HG03060 (cell line): ENCODE measurements at regions not wholly inside any gene's neighbourhood (a gene's known extent, or its start where the extent isn't known, plus 50 kb on each side); places are given as distances from the start of the nearest gene placed in this dataset.

Experiments
- ATAC-seq: cut with Tn5 transposase; IDR thresholded peaks from one replicate; pipeline ENCODE4 v1.9.1; 2021; ENCODE audit warnings: low read depth, moderate number of reproducible peaks; ENCODE audit not compliant: unreplicated experiment

GRCh38 chr1:90161625-90162024 lies 166.7 kb downstream of the ZNF326 start:
- no peak for ATAC-seq

GRCh38 chr1:90155721-90156487 lies 161.0 kb downstream of the ZNF326 start:
- ATAC-seq: no peak

- no peak for ATAC-seq
These were observed 159.8 kb downstream of the ZNF326 start for GRCh38 chr1:90154711-90155110.

- no peak for ATAC-seq
These were observed 154.2 kb downstream of the ZNF326 start for GRCh38 chr1:90149101-90149500.

GRCh38 chr1:90147093-90147492 lies 152.2 kb downstream of the ZNF326 start:
- no peak for ATAC-seq

GRCh38 chr1:90144820-90145219 lies 149.9 kb downstream of the ZNF326 start:
- ATAC-seq: no peak

GRCh38 chr1:90143591-90143990 lies 148.7 kb downstream of the ZNF326 start:
- ATAC-seq: no peak

- ATAC-seq: no peak
These were observed 147.8 kb downstream of the ZNF326 start for GRCh38 chr1:90142697-90143096.

GRCh38 chr1:90139837-90140236 lies 144.9 kb downstream of the ZNF326 start:
- ATAC-seq: no peak

GRCh38 chr1:90135286-90135685 lies 140.4 kb downstream of the ZNF326 start:
- ATAC-seq: no peak

- no peak for ATAC-seq
These were observed 139.5 kb downstream of the ZNF326 start for GRCh38 chr1:90134175-90134955.

- ATAC-seq: no peak
These were observed 138.2 kb downstream of the ZNF326 start for GRCh38 chr1:90133133-90133532.

- no peak for ATAC-seq
These were observed 137.4 kb downstream of the ZNF326 start for GRCh38 chr1:90132306-90132705.

- ATAC-seq: no peak
These were observed 132.5 kb downstream of the ZNF326 start for GRCh38 chr1:90127288-90127953.

- no peak for ATAC-seq
These were observed 131.9 kb downstream of the ZNF326 start for GRCh38 chr1:90126834-90127233.

GRCh38 chr1:90122654-90123340 lies 127.9 kb downstream of the ZNF326 start:
- no peak for ATAC-seq

- ATAC-seq: no peak
These were observed 119.7 kb downstream of the ZNF326 start for GRCh38 chr1:90114521-90115141.

GRCh38 chr1:90107990-90108389 lies 113.1 kb downstream of the ZNF326 start:
- ATAC-seq: no peak

GRCh38 chr1:90106311-90106710 lies 111.4 kb downstream of the ZNF326 start:
- ATAC-seq: no peak

- ATAC-seq: no peak
These were observed 110.1 kb downstream of the ZNF326 start for GRCh38 chr1:90104941-90105538.
